ENCODE measurements at regions not wholly inside any gene's neighbourhood (a gene's known extent, or its start where the extent isn't known, plus 50 kb on each side); places are given as distances from the start of the nearest gene placed in this dataset.

DNA sequence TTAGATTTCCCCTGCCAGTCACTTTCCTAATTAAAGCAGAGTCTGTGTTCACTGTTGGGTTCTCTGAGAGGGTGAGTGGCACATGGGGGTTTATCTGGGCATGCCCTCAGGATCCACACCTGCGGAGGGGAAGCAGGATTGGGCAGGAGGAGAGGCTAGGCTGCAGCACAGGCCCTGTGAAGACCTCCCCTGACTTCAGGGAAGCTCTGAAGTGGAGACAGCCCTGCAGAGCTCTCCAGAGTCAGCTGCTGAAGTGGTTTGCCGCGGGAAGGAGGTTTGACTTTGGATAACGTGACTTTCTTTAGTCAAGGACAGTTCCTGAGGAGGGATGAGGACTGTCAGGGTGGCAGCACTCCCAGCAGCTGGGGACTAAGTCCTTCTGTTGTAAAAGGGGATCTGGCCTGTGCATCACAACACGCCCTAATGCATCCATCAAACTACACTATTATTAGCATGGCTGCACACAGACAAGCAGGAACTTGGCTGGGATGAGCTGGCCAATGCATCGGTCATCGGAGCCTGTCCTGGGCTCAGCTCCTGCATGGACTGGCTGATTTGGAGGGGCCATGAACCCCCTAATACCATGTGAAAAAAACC is 50.9 kb upstream of the LEP start:
- H3K4me1 ChIP-seq (ENCODE audit: control insufficient read depth in 1 of 2, insufficient read depth in 2 of 2, low read depth in 1 of 2, low read length in 1 of 2): no peaks in the 10 kb centered on the region
- H3K9me2 ChIP-seq: no peaks in the 10 kb centered on the region
- POLR2A ChIA-PET: no interaction called here
- no peak overlapping the region for H3K27ac ChIP-seq (ENCODE audit: low read depth in 2 of 2, low read length in 1 of 2)
- H3K4me3 ChIP-seq (ENCODE audit: low read depth in 2 of 2, low read length in 1 of 2): no peak overlapping the region
- H3F3A ChIP-seq (replicated peaks; ENCODE audit: insufficient read depth): peaks cover 7% of the 10 kb centered on the region
- H3K9me3 ChIP-seq: 0 out of 2 replicates have a peak, but pooled peaks cover 12% of the 10 kb centered on the region
- no peak overlapping the region for H3K9ac ChIP-seq
- no peaks in the 10 kb centered on the region for H4K20me1 ChIP-seq (ENCODE audit: insufficient read depth)
- no peak for DNase-seq
- WGBS (ENCODE audit: low lambda C conversion rate): 56% methylated on average over 6 of the region's 7 CpGs
- H2AFZ ChIP-seq (ENCODE audit: low read depth): no peak overlapping the region
- TF ChIP-seq SIN3A (IDR thresholded peaks at IDR 0.05; ENCODE audit: borderline replicate concordance, low read depth, low read length) (no peak), MEF2A (IDR thresholded peaks at IDR 0.05; ENCODE audit: borderline replicate concordance, low read depth) (no peak), YY1 (IDR thresholded peaks at IDR 0.05; ENCODE audit: low read depth) (no peak), TEAD4 (IDR thresholded peaks at IDR 0.05; ENCODE audit: borderline replicate concordance, insufficient read depth) (no peak), ELF1 (IDR thresholded peaks at IDR 0.05) (no peak)
- TF ChIP-seq, protein P1, sequence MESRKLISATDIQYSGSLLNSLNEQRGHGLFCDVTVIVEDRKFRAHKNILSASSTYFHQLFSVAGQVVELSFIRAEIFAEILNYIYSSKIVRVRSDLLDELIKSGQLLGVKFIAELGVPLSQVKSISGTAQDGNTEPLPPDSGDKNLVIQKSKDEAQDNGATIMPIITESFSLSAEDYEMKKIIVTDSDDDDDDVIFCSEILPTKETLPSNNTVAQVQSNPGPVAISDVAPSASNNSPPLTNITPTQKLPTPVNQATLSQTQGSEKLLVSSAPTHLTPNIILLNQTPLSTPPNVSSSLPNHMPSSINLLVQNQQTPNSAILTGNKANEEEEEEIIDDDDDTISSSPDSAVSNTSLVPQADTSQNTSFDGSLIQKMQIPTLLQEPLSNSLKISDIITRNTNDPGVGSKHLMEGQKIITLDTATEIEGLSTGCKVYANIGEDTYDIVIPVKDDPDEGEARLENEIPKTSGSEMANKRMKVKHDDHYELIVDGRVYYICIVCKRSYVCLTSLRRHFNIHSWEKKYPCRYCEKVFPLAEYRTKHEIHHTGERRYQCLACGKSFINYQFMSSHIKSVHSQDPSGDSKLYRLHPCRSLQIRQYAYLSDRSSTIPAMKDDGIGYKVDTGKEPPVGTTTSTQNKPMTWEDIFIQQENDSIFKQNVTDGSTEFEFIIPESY (IDR thresholded peaks at IDR 0.05; ENCODE audit: borderline replicate concordance, low read depth): no peak
- H3K79me2 ChIP-seq (ENCODE audit: insufficient read depth): no peaks in the 10 kb centered on the region
- H3K27me3 ChIP-seq (ENCODE audit: insufficient read depth): peaks cover 4% of the 10 kb centered on the region; the same call in 1 of the 2 replicates
- no peaks in the 10 kb centered on the region for H3K36me3 ChIP-seq (replicated peaks in 1 of 2; ENCODE audit: control insufficient read depth in 1 of 2, insufficient read depth in 2 of 2, low read length in 1 of 2)
- CTCF ChIA-PET: interaction anchor here (0.8 to 4.1 kb wide), 3 partner anchors 9 to 89 kb away, joined by 3 to 55 read pairs (median 4); no protein-coding TSS in a partner anchor
- no peak overlapping the region for H3K4me2 ChIP-seq

DNA sequence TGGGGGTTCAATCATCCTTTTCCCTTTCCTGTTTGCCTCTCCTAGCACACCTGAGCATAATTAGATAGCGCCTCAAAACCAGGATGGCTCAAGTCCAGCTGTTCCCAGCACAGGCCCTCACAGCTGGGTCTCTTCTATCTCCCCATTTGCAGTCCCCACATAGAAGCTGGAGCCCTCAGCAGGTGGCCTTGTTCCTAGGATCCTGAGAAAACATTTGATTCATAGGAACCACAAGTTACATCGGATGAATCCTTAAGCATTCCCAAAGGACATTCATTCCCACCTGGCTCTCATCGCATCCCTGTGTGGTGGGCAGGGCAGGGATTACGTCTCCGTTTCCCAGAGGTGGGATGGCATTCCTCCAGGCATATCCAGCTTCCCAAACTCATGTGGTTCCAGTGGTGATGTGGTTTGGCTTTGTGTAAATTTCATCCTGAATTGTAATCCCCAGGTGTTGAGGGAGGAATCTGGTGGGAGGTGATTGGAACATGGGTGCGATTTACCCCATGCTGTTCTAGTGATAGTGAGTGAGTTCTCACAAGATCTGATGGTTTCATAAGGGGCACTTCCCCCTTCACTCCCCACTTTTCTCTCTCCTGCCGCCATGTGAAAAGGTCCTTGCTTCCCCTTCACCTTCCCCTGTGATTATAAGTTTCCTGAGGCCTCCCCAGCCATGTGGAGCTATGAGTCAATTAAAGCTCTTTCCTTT is 49.8 kb upstream of the LEP start:
- Histone ChIP-seq H3K4me2 (no peak overlapping the region), H3K9me3 (peaks cover 18% of the 10 kb centered on the region; the same call in 1 of the 2 replicates), H3K9ac (no peak overlapping the region), H4K20me1 (ENCODE audit: insufficient read depth) (no peaks in the 10 kb centered on the region), H3K27ac (ENCODE audit: low read depth in 2 of 2, low read length in 1 of 2) (no peak overlapping the region), H3K79me2 (ENCODE audit: insufficient read depth) (no peaks in the 10 kb centered on the region), H3K9me2 (no peaks in the 10 kb centered on the region), H3K27me3 (ENCODE audit: insufficient read depth) (peaks cover 4% of the 10 kb centered on the region; the same call in 1 of the 2 replicates), H3F3A (replicated peaks; ENCODE audit: insufficient read depth) (peaks cover 7% of the 10 kb centered on the region), H3K4me3 (ENCODE audit: low read depth in 2 of 2, low read length in 1 of 2) (no peak overlapping the region), H3K4me1 (ENCODE audit: control insufficient read depth in 1 of 2, insufficient read depth in 2 of 2, low read depth in 1 of 2, low read length in 1 of 2) (no peaks in the 10 kb centered on the region), H3K36me3 (replicated peaks in 1 of 2; ENCODE audit: control insufficient read depth in 1 of 2, insufficient read depth in 2 of 2, low read length in 1 of 2) (no peaks in the 10 kb centered on the region), H2AFZ (ENCODE audit: low read depth) (no peak overlapping the region)
- WGBS (ENCODE audit: low lambda C conversion rate): 73% methylated on average over 7 of the region's 7 CpGs
- POLR2A ChIA-PET: no interaction called here
- CTCF ChIA-PET: interaction anchor here (1.2 to 4.1 kb wide), 3 partner anchors 18 to 56 kb away, joined by 3 to 55 read pairs (median 3); no protein-coding TSS in a partner anchor
- no peak for DNase-seq
- TF ChIP-seq, protein P2, sequence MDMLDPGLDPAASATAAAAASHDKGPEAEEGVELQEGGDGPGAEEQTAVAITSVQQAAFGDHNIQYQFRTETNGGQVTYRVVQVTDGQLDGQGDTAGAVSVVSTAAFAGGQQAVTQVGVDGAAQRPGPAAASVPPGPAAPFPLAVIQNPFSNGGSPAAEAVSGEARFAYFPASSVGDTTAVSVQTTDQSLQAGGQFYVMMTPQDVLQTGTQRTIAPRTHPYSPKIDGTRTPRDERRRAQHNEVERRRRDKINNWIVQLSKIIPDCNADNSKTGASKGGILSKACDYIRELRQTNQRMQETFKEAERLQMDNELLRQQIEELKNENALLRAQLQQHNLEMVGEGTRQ (IDR thresholded peaks at IDR 0.05; ENCODE audit: borderline replicate concordance, low read depth, low read length): no peak
- TF ChIP-seq NRF1 (IDR thresholded peaks at IDR 0.05; ENCODE audit: low read depth, low read length) (no peak), RCOR1 (IDR thresholded peaks at IDR 0.05; ENCODE audit: low read length) (no peak), TCF12 (IDR thresholded peaks at IDR 0.05) (no peak), RXRA (IDR thresholded peaks at IDR 0.05; ENCODE audit: borderline replicate concordance, low read depth) (no peak), RAD21 (IDR thresholded peaks at IDR 0.05; ENCODE audit: low read length) (no peak), FOXM1 (IDR thresholded peaks at IDR 0.05; ENCODE audit: low read depth) (no peak), EP300 (IDR thresholded peaks at IDR 0.05; ENCODE audit: borderline replicate concordance in 1 of 2, low read depth in 1 of 2, low read length in 1 of 2) (no peak), POLR2AphosphoS5 (IDR thresholded peaks at IDR 0.05; ENCODE audit: low read depth, low read length) (no peak), TAF1 (IDR thresholded peaks at IDR 0.05; ENCODE audit: borderline replicate concordance, low read depth, low read length) (no peak), CHD2 (IDR thresholded peaks at IDR 0.05; ENCODE audit: low read length, partially characterized antibody) (no peak), MXI1 (IDR thresholded peaks at IDR 0.05; ENCODE audit: low read depth, low read length) (no peak)
- TF ChIP-seq, protein P3, sequence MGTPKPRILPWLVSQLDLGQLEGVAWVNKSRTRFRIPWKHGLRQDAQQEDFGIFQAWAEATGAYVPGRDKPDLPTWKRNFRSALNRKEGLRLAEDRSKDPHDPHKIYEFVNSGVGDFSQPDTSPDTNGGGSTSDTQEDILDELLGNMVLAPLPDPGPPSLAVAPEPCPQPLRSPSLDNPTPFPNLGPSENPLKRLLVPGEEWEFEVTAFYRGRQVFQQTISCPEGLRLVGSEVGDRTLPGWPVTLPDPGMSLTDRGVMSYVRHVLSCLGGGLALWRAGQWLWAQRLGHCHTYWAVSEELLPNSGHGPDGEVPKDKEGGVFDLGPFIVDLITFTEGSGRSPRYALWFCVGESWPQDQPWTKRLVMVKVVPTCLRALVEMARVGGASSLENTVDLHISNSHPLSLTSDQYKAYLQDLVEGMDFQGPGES (IDR thresholded peaks at IDR 0.05; ENCODE audit: low read depth, low read length): no peak
- TF ChIP-seq, protein P1 (IDR thresholded peaks at IDR 0.05; ENCODE audit: borderline replicate concordance, low read depth): no peak
